Activated T-cell treated with anti-CD3 and anti-CD28 coated beads, Interleukin-2, amount 50 U/mL, for 4 hours (primary cell): ENCODE measurements at regions not wholly inside any gene's neighbourhood (a gene's known extent, or its start where the extent isn't known, plus 50 kb on each side); places are given as distances from the start of the nearest gene placed in this dataset.

ENCODE experiments used
- ATAC-seq, 2 donors: fragments of 200-7000 bp; cut with Tn5 transposase; one replicate each; pipeline ENCODE4 v1.10.0; 2021
- DNase-seq: peaks from one replicate; pipeline ENCODE4 v3.0.0-alpha.2; 2020
- H3K27me3 Mint-ChIP-seq: one replicate; pipeline ENCODE4 v1.8.0; 2021; ENCODE audit warnings: low read depth, mixed read lengths
- H3K36me3 Mint-ChIP-seq: one replicate; pipeline ENCODE4 v1.8.0; 2022; ENCODE audit warnings: mixed read lengths; ENCODE audit not compliant: insufficient read depth
- H3K4me1 Mint-ChIP-seq: one replicate; pipeline ENCODE4 v1.8.0; 2021; ENCODE audit warnings: low read depth, mixed read lengths
- H3K4me3 Mint-ChIP-seq: one replicate; pipeline ENCODE4 v1.8.0; 2021; ENCODE audit warnings: mild to moderate bottlenecking, moderate library complexity, mixed read lengths
- H3K9me3 Mint-ChIP-seq: one replicate; pipeline ENCODE4 v1.8.0; 2021; ENCODE audit warnings: mixed read lengths

DNA sequence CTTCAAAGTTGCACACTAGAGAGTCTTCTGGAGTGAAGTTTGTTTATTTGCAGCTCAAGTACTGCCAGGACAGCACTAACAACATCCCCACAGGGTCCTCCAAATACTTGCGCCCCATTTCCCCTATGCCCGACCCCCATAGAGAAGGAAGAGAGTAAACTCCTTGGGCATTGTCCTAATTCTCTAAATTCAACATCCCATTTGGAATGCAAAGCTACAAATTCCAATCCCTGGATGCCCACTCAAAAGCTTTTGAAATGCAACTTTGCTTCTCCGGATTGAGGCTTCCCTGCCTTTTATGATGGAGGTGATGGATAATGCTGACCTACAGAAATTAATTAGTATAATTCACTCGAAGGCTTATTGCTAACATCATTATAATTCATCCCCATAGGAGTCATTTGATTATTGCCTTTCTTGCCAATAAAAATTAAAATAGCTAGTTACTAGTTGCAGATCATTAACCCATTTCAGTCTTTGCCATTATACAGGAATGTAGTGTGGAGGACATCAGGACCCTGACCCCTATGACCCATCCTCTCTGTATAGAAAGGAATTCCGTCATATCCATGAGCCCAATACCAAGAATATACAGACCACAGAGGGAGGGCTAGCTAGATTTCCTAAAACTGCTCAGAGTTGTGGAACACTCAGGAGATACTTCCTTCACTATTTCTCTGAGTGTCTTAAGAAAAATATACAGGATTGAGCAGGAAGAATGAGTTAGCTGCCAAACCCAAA is 277.6 kb downstream of the ZNF608 start:
- Mint-ChIP-seq H3K4me3 (no peak overlapping the region), H3K36me3 (no peaks in the 10 kb centered on the region), H3K4me1 (no peaks in the 10 kb centered on the region), H3K9me3 (peaks cover 3% of the 10 kb centered on the region), H3K27me3 (no peaks in the 10 kb centered on the region)
- no peak for ATAC-seq
- no peak for DNase-seq

DNA sequence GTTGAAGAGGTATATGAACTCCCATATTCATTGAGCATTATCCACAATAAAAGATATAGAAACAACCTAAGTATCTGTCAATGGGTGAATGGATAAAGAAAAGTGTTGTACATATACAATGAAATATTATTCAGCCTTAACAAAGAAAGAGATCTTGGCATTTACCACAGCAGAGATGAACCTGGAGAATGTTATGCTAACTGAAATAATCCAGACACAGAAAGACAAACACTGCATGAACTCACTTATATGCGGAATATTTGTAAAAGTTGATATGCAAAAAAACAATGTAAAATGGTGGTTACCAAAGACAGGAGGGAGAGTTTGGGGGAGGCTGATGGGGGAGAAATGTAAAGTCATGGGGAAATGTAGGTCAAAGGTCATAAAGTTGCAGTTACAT is 278.7 kb downstream of the ZNF608 start:
- DNase-seq (no peak), ATAC-seq (no peak)
- no peaks in the 10 kb centered on the region for H3K4me1 Mint-ChIP-seq
- no peak overlapping the region for H3K4me3 Mint-ChIP-seq
- H3K9me3 Mint-ChIP-seq = peaks cover 3% of the 10 kb centered on the region
- no peaks in the 10 kb centered on the region for H3K27me3 Mint-ChIP-seq
- no peaks in the 10 kb centered on the region for H3K36me3 Mint-ChIP-seq

DNA sequence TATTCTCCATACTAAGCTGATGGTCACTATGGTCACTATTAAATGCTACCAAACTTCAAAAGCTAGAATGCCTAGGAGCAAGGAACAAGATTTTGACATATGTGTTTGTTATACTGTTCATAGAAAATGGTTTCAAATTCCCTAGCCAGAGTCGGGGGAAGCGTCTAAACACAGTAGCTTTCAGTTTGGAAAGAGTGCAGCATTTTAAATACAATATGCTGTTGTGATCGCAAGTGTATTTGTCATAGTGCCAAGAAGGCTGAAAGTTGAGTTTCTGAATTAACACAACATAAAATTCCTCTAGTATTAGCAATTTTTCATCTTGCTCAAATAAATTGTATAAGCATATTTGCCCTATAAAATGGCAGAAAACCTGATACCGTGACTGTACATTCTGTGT is 280.4 kb downstream of the ZNF608 start:
- ATAC-seq = no peak
- no peaks in the 10 kb centered on the region for H3K9me3 Mint-ChIP-seq
- H3K4me1 Mint-ChIP-seq = no peaks in the 10 kb centered on the region
- H3K4me3 Mint-ChIP-seq = no peak overlapping the region
- no peak for DNase-seq
- no peaks in the 10 kb centered on the region for H3K27me3 Mint-ChIP-seq
- H3K36me3 Mint-ChIP-seq = no peaks in the 10 kb centered on the region

DNA sequence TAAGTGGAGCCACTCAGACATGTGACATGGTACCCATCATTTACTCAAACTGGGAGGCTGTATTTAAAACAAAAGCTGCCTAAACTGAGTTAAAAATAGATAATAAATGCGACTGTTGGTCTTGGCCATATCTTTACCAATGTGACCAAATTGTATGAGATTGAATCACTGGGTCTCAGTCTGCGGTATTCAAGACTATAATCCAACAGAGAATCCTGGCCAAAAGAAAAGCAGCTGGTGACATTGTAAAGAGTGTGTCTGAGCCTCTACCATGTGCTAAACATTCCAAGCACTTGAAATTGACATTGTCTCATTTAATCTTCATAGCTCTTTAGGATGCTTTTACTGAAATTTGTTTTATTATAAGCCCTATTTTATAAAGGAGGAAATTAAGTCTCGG is 282.6 kb downstream of the ZNF608 start:
- ATAC-seq = no peak
- H3K9me3 Mint-ChIP-seq = peaks cover 7% of the 10 kb centered on the region
- DNase-seq = no peak
- no peaks in the 10 kb centered on the region for H3K27me3 Mint-ChIP-seq
- no peaks in the 10 kb centered on the region for H3K36me3 Mint-ChIP-seq
- H3K4me3 Mint-ChIP-seq = no peak overlapping the region
- no peaks in the 10 kb centered on the region for H3K4me1 Mint-ChIP-seq

DNA sequence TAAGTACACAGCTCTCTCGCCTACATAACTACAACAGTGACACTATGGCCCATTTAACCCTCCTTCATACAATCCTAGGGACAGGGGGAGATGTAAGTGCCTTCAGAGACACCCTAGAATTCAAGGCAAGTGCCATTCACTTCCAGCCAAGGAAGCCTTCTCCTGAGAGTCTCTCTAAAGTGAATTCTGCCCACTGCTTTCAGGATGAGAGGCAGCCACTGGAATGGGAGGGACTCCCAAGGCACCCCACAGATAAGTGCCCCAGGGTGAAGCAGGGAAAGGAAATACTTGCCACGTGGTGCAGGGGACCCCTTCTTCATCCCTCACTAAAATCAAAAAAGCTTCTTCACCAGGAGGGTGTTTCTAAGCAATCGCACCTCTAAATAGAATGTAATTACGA is 283.7 kb downstream of the ZNF608 start:
- Mint-ChIP-seq H3K9me3 (peaks cover 7% of the 10 kb centered on the region), H3K27me3 (no peaks in the 10 kb centered on the region), H3K4me3 (no peak overlapping the region), H3K36me3 (no peaks in the 10 kb centered on the region), H3K4me1 (no peaks in the 10 kb centered on the region)
- ATAC-seq (no peak), DNase-seq (no peak)

DNA sequence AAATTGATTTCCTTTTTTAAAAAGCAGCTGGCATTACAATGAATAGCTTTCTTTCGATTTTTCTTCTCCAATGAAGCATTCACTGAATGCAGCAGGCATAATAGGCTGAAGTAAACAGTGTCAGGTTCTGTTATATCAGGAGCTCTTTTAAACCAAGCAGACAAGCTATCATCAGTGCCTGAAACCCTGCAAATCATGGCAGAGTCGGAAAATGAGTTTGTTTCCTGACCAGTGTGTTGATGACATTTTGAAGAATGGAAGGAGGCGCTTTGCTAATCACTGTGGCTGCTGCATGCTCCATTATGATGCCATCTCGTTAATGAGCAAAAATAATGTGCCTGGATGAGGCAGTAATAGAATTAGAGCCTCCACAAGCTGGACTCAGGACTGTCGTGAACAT is 284.5 kb downstream of the ZNF608 start:
- H3K4me1 Mint-ChIP-seq = no peaks in the 10 kb centered on the region
- DNase-seq = no peak
- ATAC-seq = no peak
- H3K9me3 Mint-ChIP-seq = peaks cover 7% of the 10 kb centered on the region
- H3K27me3 Mint-ChIP-seq = no peaks in the 10 kb centered on the region
- H3K4me3 Mint-ChIP-seq = no peak overlapping the region
- H3K36me3 Mint-ChIP-seq = no peaks in the 10 kb centered on the region

DNA sequence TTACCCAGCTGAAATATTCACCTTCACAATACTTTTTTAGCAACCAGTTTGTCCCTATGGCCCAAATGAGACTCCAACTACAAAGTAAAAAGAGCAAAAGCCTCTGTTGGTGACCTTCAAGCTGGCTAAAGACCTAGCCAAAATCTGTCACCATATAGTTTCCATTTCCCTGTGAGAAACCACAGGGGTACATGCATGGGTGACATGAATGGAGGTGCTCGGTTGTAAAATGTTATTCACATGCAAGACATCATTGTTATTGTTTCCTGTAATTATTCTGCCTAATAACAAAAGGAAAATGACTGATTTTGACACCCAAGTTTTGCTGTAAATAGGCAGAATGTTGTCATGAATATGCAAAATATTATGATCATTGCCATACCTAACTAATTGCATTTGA is 285.3 kb downstream of the ZNF608 start:
- no peaks in the 10 kb centered on the region for H3K4me1 Mint-ChIP-seq
- no peak overlapping the region for H3K4me3 Mint-ChIP-seq
- peaks cover 7% of the 10 kb centered on the region for H3K9me3 Mint-ChIP-seq
- ATAC-seq (no peak), DNase-seq (no peak)
- H3K27me3 Mint-ChIP-seq = no peaks in the 10 kb centered on the region
- no peaks in the 10 kb centered on the region for H3K36me3 Mint-ChIP-seq

DNA sequence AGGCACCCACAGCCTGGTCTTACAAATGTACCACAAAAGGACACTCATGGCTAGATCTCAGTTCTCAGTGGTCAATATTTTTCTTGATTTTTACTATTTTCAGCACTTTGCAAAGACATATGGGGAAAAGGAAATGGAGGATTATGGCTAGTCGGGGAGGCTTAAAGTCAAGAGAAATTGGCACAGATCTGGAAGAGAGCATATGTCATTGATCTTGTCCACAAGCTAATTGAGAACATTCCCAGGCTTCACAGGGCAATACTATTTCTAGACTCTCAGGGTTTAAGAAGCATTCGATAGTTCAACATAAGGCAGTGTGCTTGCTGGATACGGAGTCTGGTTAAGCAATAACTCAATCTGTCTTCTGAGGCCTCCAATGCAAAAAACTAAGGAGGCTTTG is 285.8 kb downstream of the ZNF608 start:
- no peaks in the 10 kb centered on the region for H3K4me1 Mint-ChIP-seq

DNA sequence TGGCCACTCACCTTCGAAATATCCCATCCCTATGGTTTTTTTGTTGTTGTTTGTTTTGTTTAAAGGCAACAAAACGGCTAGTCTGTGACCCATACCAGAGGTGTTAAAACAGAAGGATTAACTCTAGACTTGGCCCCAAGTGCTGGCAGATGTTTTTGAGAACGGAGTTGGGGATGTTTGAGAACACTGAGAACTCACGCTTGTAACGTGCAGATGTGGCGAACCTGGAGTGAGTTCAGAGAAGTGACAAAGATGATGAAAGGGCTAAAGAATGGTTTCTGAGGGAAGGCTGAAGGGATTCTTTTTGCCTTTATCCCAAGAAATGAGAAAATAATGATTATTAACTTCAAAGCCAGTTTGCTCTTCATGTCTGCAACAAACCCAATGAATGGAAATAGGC is 286.5 kb downstream of the ZNF608 start:
- Mint-ChIP-seq H3K4me3 (no peak overlapping the region), H3K9me3 (peaks cover 7% of the 10 kb centered on the region), H3K36me3 (no peaks in the 10 kb centered on the region), H3K27me3 (no peaks in the 10 kb centered on the region), H3K4me1 (no peaks in the 10 kb centered on the region)
- DNase-seq (no peak), ATAC-seq (no peak)

More for the DNA sequence above, 285.8 kb downstream of the ZNF608 start:
- H3K27me3 Mint-ChIP-seq = no peaks in the 10 kb centered on the region
- ATAC-seq (no peak), DNase-seq (no peak)
- H3K4me3 Mint-ChIP-seq = no peak overlapping the region
- peaks cover 7% of the 10 kb centered on the region for H3K9me3 Mint-ChIP-seq
- H3K36me3 Mint-ChIP-seq = no peaks in the 10 kb centered on the region

DNA sequence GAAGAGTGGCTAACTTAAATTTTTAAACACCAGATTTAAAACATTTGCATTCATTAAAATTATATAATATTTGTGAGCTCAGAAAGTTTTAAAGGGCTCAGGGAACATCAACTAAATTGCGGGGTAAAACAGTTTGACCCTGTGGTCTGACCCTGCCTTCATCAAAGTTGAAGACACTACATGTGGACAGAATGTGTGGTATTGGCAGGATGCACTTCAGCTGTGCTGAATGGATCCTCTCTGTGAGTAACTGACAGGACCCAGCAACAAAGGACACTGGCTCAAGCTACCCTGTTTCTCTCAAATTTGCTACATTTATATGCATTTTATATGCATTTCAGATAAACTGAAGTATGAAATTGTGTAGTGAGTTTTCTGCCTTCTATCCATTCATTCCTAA is 288.5 kb downstream of the ZNF608 start:
- H3K4me3 Mint-ChIP-seq = no peak overlapping the region
- H3K4me1 Mint-ChIP-seq = no peaks in the 10 kb centered on the region
- H3K36me3 Mint-ChIP-seq = no peaks in the 10 kb centered on the region
- peaks cover 7% of the 10 kb centered on the region for H3K9me3 Mint-ChIP-seq
- no peak for ATAC-seq
- H3K27me3 Mint-ChIP-seq = no peaks in the 10 kb centered on the region
- no peak for DNase-seq

DNA sequence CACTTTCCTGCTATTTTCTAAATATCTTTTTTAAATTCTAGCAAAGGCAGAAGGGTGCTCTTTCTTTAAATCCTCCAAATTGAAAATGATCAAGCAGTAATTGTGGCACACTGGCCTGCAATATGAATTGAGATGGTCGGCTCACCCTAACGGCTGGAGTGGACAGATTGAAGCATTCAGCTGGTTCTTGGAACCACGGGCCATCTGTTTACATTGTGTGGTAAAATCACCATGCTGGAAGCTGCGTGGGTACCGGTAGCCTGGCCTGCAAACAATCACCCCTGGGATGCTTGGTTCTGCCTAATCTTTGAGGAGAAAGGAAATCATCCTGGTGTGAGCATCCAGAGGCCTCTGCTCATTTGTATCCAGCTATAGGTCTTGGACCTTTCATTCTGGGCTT is 289.3 kb downstream of the ZNF608 start:
- no peak for ATAC-seq
- no peak overlapping the region for H3K4me3 Mint-ChIP-seq
- no peaks in the 10 kb centered on the region for H3K36me3 Mint-ChIP-seq
- H3K27me3 Mint-ChIP-seq = no peaks in the 10 kb centered on the region
- no peak for DNase-seq
- peaks cover 7% of the 10 kb centered on the region for H3K9me3 Mint-ChIP-seq
- no peaks in the 10 kb centered on the region for H3K4me1 Mint-ChIP-seq

DNA sequence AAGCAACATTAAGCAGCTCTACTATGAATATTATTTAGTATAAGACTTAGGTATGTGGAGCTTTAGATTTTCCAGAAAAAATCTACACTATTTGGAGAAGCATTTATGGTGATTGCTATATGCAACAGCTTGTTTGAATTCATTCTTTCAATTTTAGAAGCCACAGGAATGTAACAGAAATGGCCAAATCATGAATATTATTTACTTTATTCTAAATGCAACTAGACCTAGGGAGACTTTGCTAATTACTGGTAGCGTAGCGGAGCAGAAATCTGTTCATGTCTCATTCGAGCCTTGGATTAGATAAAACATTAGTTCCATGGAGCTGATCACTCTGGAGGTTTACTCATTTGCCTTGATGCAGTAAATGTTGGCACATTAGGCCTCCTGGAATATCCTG is 290.2 kb downstream of the ZNF608 start:
- Mint-ChIP-seq H3K4me3 (no peak overlapping the region), H3K27me3 (no peaks in the 10 kb centered on the region), H3K9me3 (peaks cover 7% of the 10 kb centered on the region), H3K4me1 (no peaks in the 10 kb centered on the region), H3K36me3 (no peaks in the 10 kb centered on the region)
- no peak for DNase-seq
- no peak for ATAC-seq

DNA sequence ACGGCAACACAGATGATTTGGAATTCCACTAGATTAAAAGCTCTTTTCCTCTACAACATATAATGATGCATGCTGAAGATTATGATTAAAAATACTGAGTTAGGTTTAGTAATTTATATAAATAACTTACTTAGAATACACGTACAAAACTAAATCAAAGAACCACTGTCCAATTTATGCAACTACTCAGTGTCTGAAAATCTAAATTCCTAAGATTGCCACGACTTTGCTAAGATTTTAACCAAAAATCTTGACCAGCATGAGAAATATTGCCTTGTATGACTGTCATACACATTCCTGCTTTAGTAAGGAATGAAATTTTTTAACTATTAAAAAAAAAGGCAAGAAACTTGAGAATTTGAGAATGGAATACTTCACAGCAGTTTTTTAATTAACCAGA is 292.4 kb downstream of the ZNF608 start:
- H3K27me3 Mint-ChIP-seq = no peaks in the 10 kb centered on the region
- no peaks in the 10 kb centered on the region for H3K9me3 Mint-ChIP-seq
- H3K36me3 Mint-ChIP-seq = no peaks in the 10 kb centered on the region
- ATAC-seq = no peak
- H3K4me3 Mint-ChIP-seq = no peak overlapping the region
- no peaks in the 10 kb centered on the region for H3K4me1 Mint-ChIP-seq
- DNase-seq = no peak

DNA sequence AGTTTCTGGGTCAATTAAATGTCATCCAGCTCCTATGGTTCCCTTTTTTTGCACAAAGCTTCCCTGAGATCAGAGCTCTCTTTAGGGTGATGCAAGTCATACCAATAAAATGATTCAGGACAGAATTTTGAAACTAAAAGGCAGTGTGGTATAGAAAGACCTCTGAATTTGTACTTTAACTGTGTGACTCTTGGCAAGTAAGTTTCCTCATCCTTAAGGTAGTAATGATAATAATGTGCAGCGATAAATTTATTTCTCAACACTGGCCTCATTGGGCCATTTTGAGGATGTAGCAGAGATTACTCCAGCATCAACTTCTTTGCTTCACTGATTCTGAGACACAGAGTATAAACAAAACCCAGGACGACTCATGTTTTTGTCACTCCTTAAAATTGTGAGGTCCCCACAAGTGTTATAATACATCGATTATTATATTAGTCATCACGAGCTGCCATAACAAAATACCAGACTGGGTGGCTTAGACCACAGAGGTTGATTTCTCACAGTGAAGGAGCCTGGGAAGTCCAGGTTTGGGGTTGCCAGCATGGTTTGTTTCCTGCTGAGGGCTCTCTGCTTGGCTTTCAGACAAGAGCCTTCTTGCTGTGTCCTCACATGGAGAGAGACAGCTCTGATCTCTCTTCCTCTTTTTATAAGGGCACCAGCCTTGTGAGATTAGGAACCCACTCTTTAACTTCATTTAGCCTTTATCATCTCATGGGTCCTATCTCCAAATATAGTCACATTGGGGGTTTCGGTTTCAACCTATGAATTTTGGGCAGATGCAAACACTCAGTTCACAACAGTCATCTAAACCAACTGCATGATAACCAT is 293.0 kb downstream of the ZNF608 start:
- H3K4me3 Mint-ChIP-seq = no peak overlapping the region
- DNase-seq (no peak), ATAC-seq (peak; percentile 10 to 27)
- H3K4me1 Mint-ChIP-seq = no peaks in the 10 kb centered on the region
- H3K36me3 Mint-ChIP-seq = no peaks in the 10 kb centered on the region
- H3K9me3 Mint-ChIP-seq = peaks cover under 1% of the 10 kb centered on the region
- no peaks in the 10 kb centered on the region for H3K27me3 Mint-ChIP-seq

DNA sequence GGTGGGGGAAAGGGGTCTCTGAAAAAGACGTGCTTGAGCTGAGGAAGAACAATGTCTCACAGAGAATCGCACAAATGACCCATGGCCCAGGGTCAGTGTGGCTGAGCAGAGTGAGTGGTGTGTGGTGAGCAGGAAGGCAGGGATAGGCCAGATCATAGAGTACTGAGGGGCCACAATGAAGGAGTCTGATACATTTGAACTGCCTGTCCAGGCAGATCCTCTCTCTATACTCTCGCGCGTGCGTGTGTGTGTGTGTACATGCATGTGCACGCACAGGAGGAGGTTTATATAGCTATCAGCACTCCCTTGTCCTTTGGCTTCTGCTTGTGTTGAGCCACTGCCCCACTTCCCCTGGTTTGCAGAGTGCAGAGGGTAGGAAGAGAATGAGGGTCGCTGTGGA is 294.0 kb downstream of the ZNF608 start:
- H3K9me3 Mint-ChIP-seq = peaks cover 3% of the 10 kb centered on the region
- no peaks in the 10 kb centered on the region for H3K4me1 Mint-ChIP-seq
- no peak for DNase-seq
- ATAC-seq = no peak
- no peaks in the 10 kb centered on the region for H3K27me3 Mint-ChIP-seq
- no peaks in the 10 kb centered on the region for H3K36me3 Mint-ChIP-seq
- no peak overlapping the region for H3K4me3 Mint-ChIP-seq
